ENCODE measurements at regions not wholly inside any gene's neighbourhood (a gene's known extent, or its start where the extent isn't known, plus 50 kb on each side); places are given as distances from the start of the nearest gene placed in this dataset.

GRCh38 chr6:88223298-88223697 is 57.2 kb upstream of the CNR1 start:
- ChIA-PET CTCF (no interaction called here), POLR2A (no interaction called here)
- no peaks in the 10 kb centered on the region for H3K9me3 Mint-ChIP-seq (ENCODE audit: unreplicated experiment)
- no peak for DNase-seq (ENCODE audit: unreplicated experiment)
- H3K4me3 Mint-ChIP-seq (ENCODE audit: unreplicated experiment): no peak overlapping the region
- no peaks in the 10 kb centered on the region for H3K4me1 Mint-ChIP-seq (ENCODE audit: insufficient read depth, unreplicated experiment)
- intact Hi-C loops (cut with micrococcal nuclease): no loop called here
- H3K36me3 Mint-ChIP-seq (ENCODE audit: insufficient read depth, unreplicated experiment): no peaks in the 10 kb centered on the region
- H3K27me3 Mint-ChIP-seq (ENCODE audit: insufficient read depth, unreplicated experiment): peaks cover 14% of the 10 kb centered on the region
- no TSS peak for BruUV-seq (replicated peaks)
- no peak for TF ChIP-seq CTCF (IDR thresholded peaks at IDR 0.05; ENCODE audit: unreplicated experiment)
- no peak overlapping the region for H3K27ac Mint-ChIP-seq (ENCODE audit: low read depth, unreplicated experiment)

DNA sequence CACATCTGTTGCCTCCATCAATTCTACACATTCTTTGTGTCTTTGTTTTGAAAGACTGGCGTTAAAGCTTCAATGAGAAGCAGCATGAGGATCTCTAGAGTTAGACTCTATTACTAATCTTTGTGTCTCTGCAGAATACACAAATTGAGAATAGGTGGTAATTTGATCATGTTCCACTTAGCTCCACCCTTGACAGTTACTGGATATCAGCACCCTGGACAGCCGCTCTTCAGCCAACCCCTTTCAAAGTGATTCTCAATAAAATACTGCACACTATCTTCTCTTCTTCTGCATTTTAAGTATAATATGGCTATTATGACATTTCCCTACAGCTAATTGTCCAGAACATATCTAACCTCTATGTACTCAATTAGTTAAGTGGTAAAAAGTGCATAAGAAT is 54.3 kb upstream of the CNR1 start:
- BruUV-seq (replicated peaks): no TSS peak
- CTCF ChIA-PET: interaction anchor here (1.2 kb wide), 1 partner anchor 39 kb away, joined by 5 read pairs; no protein-coding TSS in a partner anchor

DNA sequence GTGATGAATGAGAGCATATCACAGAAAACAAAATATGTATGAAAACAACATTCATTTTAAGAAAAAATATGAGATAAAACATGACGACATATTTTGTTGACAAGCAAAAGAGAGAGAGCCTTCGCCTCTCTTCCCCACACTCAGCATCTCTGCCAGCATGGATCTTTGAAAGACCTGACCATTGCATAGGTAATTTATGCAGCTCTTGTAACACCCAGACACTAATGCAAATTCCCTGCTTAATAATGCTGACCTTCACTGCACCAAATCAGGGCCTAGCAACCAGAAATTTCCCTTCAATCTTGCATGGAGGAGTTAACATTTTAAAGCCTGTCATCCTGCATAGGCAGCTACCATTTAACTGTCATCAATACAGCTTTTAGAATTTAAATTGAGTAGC is 50.0 kb upstream of the CNR1 start:
- H3K36me3 Mint-ChIP-seq (ENCODE audit: insufficient read depth, unreplicated experiment): no peaks in the 10 kb centered on the region
- CTCF ChIA-PET: no interaction called here

More for the DNA sequence above, 54.3 kb upstream of the CNR1 start:
- no peak overlapping the region for H3K27ac Mint-ChIP-seq (ENCODE audit: low read depth, unreplicated experiment)
- peaks cover 30% of the 10 kb centered on the region for H3K27me3 Mint-ChIP-seq (ENCODE audit: insufficient read depth, unreplicated experiment)
- intact Hi-C loops (cut with micrococcal nuclease): no loop called here
- POLR2A ChIA-PET: no interaction called here
- H3K4me3 Mint-ChIP-seq (ENCODE audit: unreplicated experiment): no peak overlapping the region
- H3K4me1 Mint-ChIP-seq (ENCODE audit: insufficient read depth, unreplicated experiment): no peaks in the 10 kb centered on the region
- no peaks in the 10 kb centered on the region for H3K36me3 Mint-ChIP-seq (ENCODE audit: insufficient read depth, unreplicated experiment)
- no peak for TF ChIP-seq CTCF (IDR thresholded peaks at IDR 0.05; ENCODE audit: unreplicated experiment)
- DNase-seq (ENCODE audit: unreplicated experiment): peak; percentile 60
- no peaks in the 10 kb centered on the region for H3K9me3 Mint-ChIP-seq (ENCODE audit: unreplicated experiment)

More for the DNA sequence above, 50.0 kb upstream of the CNR1 start:
- Mint-ChIP-seq H3K4me3 (ENCODE audit: unreplicated experiment) (no peak overlapping the region), H3K9me3 (ENCODE audit: unreplicated experiment) (no peaks in the 10 kb centered on the region), H3K4me1 (ENCODE audit: insufficient read depth, unreplicated experiment) (no peaks in the 10 kb centered on the region), H3K27me3 (ENCODE audit: insufficient read depth, unreplicated experiment) (peaks cover 39% of the 10 kb centered on the region), H3K27ac (ENCODE audit: low read depth, unreplicated experiment) (no peak overlapping the region)
- DNase-seq (ENCODE audit: unreplicated experiment): no peak
- no peak for TF ChIP-seq CTCF (IDR thresholded peaks at IDR 0.05; ENCODE audit: unreplicated experiment)
- POLR2A ChIA-PET: no interaction called here
- BruUV-seq (replicated peaks): no TSS peak
- intact Hi-C loops (cut with micrococcal nuclease): no loop called here
